DMS79 treated with DMSO at 0.1 percent for 48 hours (cell line): ENCODE measurements at regions not wholly inside any gene's neighbourhood (a gene's known extent, or its start where the extent isn't known, plus 50 kb on each side); places are given as distances from the start of the nearest gene placed in this dataset.
"Not testable (repeated sequence)": the region's sequence is repeated elsewhere in the genome, so short reads cannot be mapped to it uniquely, and the experiment has no call there.

Experiments
- DNase-seq: peaks from one replicate; lab custom pipeline; 2025; lab: John Stamatoyannopoulos, UW

- DNase-seq, result no peak
Observed at GRCh38 chr3:187473778-187474406, 105.7 kb downstream of the RTP4 start.

GRCh38 chr3:187466306-187466705 is 98.1 kb downstream of the RTP4 start:
- DNase-seq, result not testable (repeated sequence)

DNA sequence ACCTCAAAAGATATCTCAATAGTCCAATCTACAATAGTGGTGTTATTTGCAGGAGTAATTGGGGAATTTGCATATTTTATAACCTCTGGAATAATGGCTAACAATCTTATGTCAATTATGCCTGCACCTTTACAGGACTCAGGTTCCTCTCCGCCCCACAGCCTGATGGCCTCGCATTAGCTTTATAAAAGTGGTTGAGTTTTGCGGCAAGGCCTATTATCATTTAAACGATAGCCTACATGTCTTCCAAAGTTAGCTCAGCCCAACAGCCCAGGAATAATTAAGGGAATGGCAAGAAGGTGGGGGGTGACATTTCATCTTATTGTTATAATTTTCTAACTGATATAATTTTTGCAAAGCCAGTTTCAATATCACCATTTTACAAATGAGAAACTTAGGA is 97.3 kb downstream of the RTP4 start:
- DNase-seq, result no peak

DNA sequence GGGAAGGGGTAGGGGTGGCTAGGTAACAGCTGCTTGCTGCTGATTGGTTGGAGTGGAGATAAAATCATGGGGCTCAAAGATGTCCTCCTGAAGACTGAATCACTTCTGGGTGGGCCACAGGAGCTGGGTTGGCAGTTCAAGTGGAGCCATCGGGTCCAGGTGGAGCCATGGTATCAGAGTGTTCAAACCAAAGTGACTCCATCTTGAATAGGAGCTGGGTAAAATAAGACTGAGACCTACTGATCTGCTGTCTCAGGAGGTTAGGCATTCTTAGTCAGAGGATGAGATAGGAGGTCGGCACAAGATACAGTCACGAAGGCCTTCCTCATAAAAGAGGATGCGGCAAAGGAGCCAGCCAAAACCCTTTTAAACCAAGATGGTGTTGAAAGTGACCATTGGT is 96.5 kb downstream of the RTP4 start:
- no peak for DNase-seq

GRCh38 chr3:187458921-187459320 is 90.7 kb downstream of the RTP4 start:
- DNase-seq, result no peak

GRCh38 chr3:187458383-187458782 is 90.2 kb downstream of the RTP4 start:
- no peak for DNase-seq

GRCh38 chr3:187456250-187456649 is 88.1 kb downstream of the RTP4 start:
- peak; percentile 23 for DNase-seq

GRCh38 chr3:187454085-187454815 is 86.1 kb downstream of the RTP4 start:
- no peak for DNase-seq

DNA sequence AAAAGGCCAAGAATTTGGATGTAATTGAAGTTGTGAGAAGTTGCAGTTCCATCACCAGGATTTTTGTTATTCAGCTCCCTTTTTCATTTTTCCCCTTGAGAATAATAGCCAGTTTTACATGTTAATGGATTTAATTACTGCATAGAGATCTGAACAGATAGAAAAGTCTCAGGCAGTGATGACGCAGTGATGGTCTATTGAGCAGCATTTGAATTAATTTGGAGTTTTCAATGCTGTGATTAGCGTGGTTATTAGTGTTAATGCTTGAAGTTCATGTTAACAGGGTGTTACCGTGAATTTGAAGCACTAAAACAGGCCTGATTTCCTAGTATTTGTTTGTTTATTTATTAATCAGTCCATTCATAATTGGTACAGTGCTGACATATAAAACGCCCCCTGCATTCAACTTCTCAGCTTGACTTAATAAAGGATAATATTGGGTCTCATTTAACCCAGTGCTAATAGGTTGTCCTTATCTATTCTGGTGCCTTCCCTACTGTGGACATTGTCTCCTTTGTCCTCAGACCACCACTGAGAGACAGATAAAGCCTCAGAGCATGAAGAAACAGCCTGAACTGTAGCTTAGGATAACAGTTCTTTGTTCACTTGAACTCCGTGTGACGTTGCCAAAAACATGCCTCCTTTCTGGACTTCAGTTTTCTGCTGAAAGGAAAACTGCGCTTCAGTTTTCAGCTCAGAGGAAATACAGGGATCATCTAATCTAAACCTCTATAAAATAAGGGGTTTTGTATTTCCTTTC is 82.4 kb downstream of the RTP4 start:
- DNase-seq, result no peak

GRCh38 chr3:187448674-187449073 is 80.5 kb downstream of the RTP4 start:
- DNase-seq, result no peak

- no peak for DNase-seq
Observed at GRCh38 chr3:187447737-187448136, 79.6 kb downstream of the RTP4 start.

DNA sequence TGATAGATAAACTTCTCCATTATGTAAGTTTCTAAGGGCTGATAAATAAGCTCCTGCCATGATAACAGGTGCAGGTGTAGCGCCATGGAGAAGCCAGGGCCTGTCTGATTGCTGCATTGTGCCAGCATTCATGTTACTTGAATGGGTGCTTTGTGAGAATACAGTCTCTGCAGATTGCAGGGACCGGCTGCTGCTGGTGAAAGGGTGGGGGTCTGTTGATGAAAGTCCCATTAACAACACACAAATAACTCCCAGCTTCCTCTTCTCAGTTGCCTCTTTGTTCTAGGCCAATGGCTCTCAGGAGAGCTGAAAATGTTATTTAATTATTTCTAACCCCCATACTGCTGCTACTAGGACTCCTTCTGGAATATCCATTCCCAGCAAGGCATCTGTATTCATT is 77.2 kb downstream of the RTP4 start:
- no peak for DNase-seq

DNA sequence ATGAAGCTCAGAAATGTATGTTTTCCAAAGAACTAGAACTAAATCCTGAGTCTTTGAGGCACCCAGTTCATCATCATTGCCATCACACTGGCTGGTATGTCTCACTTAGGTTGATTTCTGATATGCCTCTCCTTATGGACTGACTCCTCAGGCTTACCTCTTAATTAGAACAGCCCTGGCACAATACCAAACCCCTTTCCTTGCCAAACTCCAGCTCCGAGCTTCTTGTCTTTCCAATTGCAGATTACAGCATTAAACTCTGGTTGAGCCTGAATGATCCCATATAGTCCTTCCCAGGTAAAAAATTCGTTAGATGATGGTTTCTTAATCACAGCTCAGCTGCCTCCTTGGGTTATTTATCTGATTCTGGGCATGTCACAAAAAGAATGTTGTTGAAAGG is 66.3 kb downstream of the RTP4 start:
- peak; percentile 34 for DNase-seq

- no peak for DNase-seq
Observed at GRCh38 chr3:187430576-187430975, 62.4 kb downstream of the RTP4 start.
